HG02981 (cell line): ENCODE measurements at regions not wholly inside any gene's neighbourhood (a gene's known extent, or its start where the extent isn't known, plus 50 kb on each side); places are given as distances from the start of the nearest gene placed in this dataset.
A peak's percentile ranks its signal among the peaks of the same experiment; 100 is the strongest.

Source experiments
- ATAC-seq: cut with Tn5 transposase; IDR thresholded peaks from one replicate; pipeline ENCODE4 v1.9.1; 2021; ENCODE audit warnings: mild to moderate bottlenecking, moderate library complexity; ENCODE audit not compliant: unreplicated experiment

DNA sequence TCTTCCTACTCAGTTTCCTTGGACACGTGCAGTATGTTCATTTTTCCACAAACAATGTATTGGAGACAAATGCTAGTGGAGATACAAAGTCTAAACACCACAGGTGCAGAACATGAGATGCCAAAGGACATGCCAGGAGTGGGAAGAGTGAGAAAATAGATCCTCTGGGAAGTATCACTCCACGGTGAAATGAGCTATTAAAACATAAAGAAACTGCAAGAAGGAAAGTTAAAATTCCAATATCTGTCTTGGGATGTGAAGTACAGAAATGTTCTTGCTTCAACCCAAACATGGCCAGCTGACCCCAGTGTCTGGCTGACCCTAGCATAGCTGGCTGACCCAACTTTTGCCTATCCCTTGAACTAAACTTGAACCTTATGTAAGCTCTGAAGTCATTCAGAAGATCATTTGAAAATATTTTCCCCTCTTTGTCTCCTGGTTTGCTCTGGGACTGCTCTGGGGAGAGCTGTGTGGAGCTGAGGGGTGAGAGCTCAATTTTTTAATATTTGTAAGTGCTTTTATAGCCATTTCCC, 59.5 kb downstream of the FZD1 start:
- ATAC-seq: no peak

- ATAC-seq: no peak
These were observed 60.4 kb downstream of the FZD1 start for GRCh38 chr7:91324663-91325062.

- ATAC-seq: no peak
These were observed 61.5 kb downstream of the FZD1 start for GRCh38 chr7:91325726-91326125.

- peak; percentile 47 for ATAC-seq
These were observed 62.4 kb downstream of the FZD1 start for GRCh38 chr7:91326516-91327199.

GRCh38 chr7:91327346-91327745, 63.1 kb downstream of the FZD1 start:
- no peak for ATAC-seq

DNA sequence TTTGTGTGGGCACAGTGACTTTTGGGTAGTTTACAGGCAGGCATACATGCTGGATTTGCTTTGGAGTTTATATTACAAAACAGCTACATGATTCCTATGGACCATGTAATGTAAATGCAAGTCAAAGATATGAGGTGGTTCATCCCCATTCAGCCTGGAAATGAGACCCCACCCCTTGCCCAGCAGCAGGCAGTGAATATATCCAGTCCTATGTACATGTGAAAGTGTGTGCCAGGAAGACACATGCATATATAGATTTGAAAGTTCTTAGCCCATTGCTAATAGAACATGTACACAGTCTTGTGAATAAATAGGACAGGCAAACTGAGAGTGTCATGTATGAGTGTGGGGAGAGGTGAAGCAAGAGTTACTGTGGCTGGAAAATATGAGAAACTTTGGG, 65.3 kb downstream of the FZD1 start:
- no peak for ATAC-seq

GRCh38 chr7:91330191-91330808, 66.1 kb downstream of the FZD1 start:
- no peak for ATAC-seq

DNA sequence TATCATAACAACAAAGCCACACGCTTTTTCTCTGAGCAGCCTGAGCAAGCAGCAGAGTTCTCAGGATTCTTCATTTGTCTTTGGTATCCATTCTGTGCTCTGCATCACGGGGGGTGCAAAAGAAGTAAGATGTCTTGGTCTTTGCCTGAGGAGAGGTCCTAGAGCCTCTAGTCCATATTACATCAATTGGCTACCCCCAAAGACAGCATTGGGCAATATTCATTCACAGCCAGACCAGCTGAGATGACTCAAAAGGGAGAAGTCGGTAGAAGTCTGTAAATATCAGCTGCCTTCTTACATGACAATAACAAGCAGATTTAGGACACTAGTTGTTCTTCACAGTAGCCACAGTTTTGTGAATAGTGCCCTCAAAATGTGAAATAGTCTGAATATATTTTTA, 66.6 kb downstream of the FZD1 start:
- ATAC-seq: no peak

- no peak for ATAC-seq
These were observed 71.9 kb downstream of the FZD1 start for GRCh38 chr7:91336106-91336505.

- no peak for ATAC-seq
These were observed 74.2 kb downstream of the FZD1 start for GRCh38 chr7:91338226-91339020.

GRCh38 chr7:91342346-91342745, 78.1 kb downstream of the FZD1 start:
- no peak for ATAC-seq

GRCh38 chr7:91343420-91343960, 79.3 kb downstream of the FZD1 start:
- ATAC-seq: no peak

GRCh38 chr7:91343996-91344629, 79.9 kb downstream of the FZD1 start:
- ATAC-seq: no peak

DNA sequence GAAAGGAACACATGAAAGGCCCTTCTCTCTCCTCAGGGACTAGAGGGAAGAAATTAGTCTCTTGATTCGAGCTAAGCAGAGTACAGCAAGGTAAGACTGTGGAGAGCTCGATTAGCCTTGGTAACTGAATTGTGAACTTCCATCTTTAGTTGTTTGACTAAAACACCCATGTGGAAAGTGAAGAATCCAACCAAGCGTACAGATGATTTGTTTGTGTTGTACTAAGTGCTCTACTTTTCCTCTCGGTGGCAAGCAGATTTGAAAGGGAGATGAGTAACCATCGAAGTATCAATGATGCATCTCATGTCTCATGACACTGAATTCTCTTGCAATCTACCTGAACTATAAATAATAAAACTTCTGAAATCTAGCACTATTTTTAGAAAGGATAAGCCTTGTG, 80.7 kb downstream of the FZD1 start:
- ATAC-seq: peak; percentile 47

DNA sequence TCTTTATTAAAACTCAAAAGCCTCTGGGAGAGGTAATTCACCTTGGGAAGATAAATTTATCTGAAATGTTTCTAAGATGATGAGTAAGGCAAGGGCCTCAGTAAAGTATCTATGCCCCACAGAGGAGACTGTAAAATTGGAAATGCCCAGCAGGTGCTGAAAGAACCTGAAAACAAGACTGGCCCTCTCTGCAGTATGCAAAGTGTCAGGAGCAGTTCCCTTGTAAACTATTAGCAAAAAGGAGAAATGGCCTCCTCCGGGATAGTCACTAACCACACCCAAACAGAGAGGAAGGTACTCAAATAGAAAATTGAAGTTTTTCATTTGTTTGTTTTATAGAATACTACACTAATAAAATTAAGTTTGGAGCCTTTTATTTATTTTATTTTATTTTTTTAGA, 81.2 kb downstream of the FZD1 start:
- ATAC-seq: peak; percentile 71

- ATAC-seq: no peak
These were observed 82.2 kb downstream of the FZD1 start for GRCh38 chr7:91346426-91346825.

DNA sequence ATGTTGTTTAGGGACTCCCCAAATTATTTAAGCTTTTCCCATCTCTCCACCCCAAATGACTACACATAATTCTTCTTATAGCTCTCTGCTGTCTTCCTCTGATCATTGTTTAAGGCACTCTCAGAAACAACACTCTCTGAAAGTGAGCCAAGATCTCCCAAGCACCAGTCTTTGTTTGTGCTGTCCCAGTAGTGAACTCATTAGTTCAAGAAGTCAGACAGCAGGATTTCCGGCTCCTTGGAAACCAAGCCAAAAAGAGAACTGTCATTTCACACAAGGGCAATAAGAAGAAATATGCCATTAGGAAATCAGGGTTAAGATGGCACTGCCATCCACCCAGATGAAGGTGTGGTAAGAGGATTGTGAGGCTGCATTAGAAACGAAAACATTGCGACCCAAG, 83.1 kb downstream of the FZD1 start:
- no peak for ATAC-seq

GRCh38 chr7:91348711-91349110, 84.5 kb downstream of the FZD1 start:
- ATAC-seq: no peak

DNA sequence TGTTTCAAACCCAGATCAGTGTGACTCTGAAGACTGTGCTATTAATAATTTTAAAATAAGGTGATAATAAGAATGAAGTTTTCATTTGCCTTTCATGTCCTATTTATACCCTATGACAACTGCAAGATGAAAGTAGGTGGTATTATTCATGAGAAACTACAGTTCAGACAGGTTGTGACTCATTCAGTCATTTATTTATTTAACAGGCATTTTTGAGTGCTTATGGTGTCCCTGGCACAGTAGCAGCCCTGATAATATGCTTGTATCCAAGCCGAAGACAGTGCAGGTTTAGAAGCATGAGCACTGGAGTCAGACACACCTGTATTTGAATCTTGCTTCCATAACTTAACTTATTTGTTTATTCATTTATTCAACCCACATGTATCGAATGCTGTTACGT, 87.1 kb downstream of the FZD1 start:
- no peak for ATAC-seq

DNA sequence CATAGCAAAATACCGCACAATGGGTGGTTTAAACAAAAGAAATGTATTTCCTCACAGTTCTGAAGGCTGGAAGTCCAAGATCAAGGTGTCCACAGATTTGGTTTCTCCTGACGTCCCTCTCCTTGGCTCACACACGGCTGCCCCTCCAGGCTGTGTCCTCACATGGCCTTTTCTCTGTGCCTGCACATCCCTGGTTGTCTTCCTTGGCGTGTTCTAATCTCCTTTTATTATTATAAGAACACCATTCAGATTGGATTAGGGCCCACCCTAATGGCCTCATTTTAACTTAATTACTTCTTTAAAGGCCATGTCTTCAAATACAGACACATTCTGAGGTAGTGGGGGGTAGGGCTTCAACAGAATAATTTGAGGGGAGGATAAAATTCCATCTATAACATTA, 87.9 kb downstream of the FZD1 start:
- ATAC-seq: no peak

- ATAC-seq: no peak
These were observed 89.6 kb downstream of the FZD1 start for GRCh38 chr7:91353848-91354247.
